Hematopoietic multipotent progenitor cell (in vitro differentiated cells): ENCODE measurements at regions not wholly inside any gene's neighbourhood (a gene's known extent, or its start where the extent isn't known, plus 50 kb on each side); places are given as distances from the start of the nearest gene placed in this dataset.
"Not testable (repeated sequence)": the region's sequence is repeated elsewhere in the genome, so short reads cannot be mapped to it uniquely, and the experiment has no call there.

Experiments
- DNase-seq, 3 donors: peaks; one replicate each; pipeline ENCODE4 v3.0.0-alpha.2; 2011 to 2015; ENCODE audit warnings: low read depth in 2 of 3, low spot score in 2 of 3

- no peak for DNase-seq
These were observed 481.9 kb downstream of the CHSY3 start for GRCh38 chr5:130386155-130386554.

GRCh38 chr5:130385656-130386055, 481.4 kb downstream of the CHSY3 start:
- no peak for DNase-seq

- DNase-seq, result no peak
These were observed 461.7 kb downstream of the CHSY3 start for GRCh38 chr5:130365956-130366355.

- DNase-seq, result no peak
These were observed 445.9 kb downstream of the CHSY3 start for GRCh38 chr5:130350131-130350530.

- no peak for DNase-seq
These were observed 433.1 kb downstream of the CHSY3 start for GRCh38 chr5:130337179-130337888.

- DNase-seq, result no peak
These were observed 430.9 kb downstream of the CHSY3 start for GRCh38 chr5:130335117-130335516.

- DNase-seq, result no peak
These were observed 428.8 kb downstream of the CHSY3 start for GRCh38 chr5:130333089-130333488.

- DNase-seq, result no peak
These were observed 427.1 kb downstream of the CHSY3 start for GRCh38 chr5:130331332-130331731.

GRCh38 chr5:130324953-130325671, 420.8 kb downstream of the CHSY3 start:
- peak in 1 of 3 donors; percentile 34 for DNase-seq

GRCh38 chr5:130323804-130324454, 419.7 kb downstream of the CHSY3 start:
- DNase-seq, result peak in 2 of 3 donors; percentile 64 to 89

- DNase-seq, result no peak
These were observed 417.7 kb downstream of the CHSY3 start for GRCh38 chr5:130321931-130322330.

- no peak for DNase-seq
These were observed 412.9 kb downstream of the CHSY3 start for GRCh38 chr5:130316971-130317680.

GRCh38 chr5:130295235-130295634, 391.0 kb downstream of the CHSY3 start:
- DNase-seq, result no peak

- DNase-seq, result not testable (repeated sequence)
These were observed 390.5 kb downstream of the CHSY3 start for GRCh38 chr5:130294798-130295197.

- no peak for DNase-seq
These were observed 386.0 kb downstream of the CHSY3 start for GRCh38 chr5:130290219-130290618.

- DNase-seq, result no peak
These were observed 385.1 kb downstream of the CHSY3 start for GRCh38 chr5:130289132-130290088.

- no peak for DNase-seq
These were observed 383.2 kb downstream of the CHSY3 start for GRCh38 chr5:130287438-130287837.

GRCh38 chr5:130286971-130287370, 382.7 kb downstream of the CHSY3 start:
- DNase-seq, result no peak

GRCh38 chr5:130282049-130282448, 377.8 kb downstream of the CHSY3 start:
- DNase-seq, result no peak
